ENCODE measurements at regions not wholly inside any gene's neighbourhood (a gene's known extent, or its start where the extent isn't known, plus 50 kb on each side); places are given as distances from the start of the nearest gene placed in this dataset.

DNA sequence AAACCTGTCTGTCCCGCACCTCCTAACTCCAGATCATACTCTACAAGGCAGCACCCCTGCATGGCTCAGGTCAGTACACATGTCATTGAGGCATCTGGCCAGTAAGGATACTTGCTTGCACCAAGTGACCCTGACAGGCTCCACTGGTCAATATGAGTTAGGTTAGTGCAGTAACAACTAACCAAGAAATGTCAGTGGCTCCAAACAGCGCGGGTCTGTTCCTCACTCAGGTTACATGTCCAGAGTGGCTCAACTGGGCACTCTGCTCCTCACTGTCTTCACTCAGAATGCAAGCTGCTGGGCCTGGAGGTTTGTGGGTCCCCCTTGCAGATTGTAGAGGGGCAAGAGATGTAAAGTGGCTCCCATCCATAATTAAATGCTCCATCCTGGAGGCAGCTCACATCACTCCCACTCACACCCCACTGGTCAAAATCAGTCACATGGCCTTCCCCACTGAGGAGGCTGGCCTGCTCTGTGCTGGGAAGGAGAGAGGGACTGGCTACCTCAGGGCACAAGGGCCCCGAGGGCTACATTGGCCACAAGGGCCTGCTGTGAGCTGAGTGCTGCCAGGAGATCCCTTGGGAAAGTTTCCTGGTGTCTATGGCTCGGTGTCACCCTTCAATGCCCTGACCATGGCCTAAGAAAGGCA lies 109.1 kb upstream of the GDF10 start:
- no peak overlapping the region for H3K4me3 ChIP-seq (ENCODE audit: low read depth in 1 of 3, low read length in 3 of 3)
- no peak overlapping the region for H3K9ac ChIP-seq (ENCODE audit: low read depth in 1 of 2, low read length in 2 of 2)
- no peaks in the 10 kb centered on the region for H3K9me3 ChIP-seq (ENCODE audit: control insufficient read depth in 4 of 4, low read length in 3 of 4)
- 92% methylated on average over 5 of the region's 5 CpGs for WGBS
- no peak for TF ChIP-seq JUND (IDR thresholded peaks at IDR 0.05)
- TF ChIP-seq RAD21 (IDR thresholded peaks at IDR 0.05) = no peak
- TF ChIP-seq SP1 (IDR thresholded peaks at IDR 0.05) = no peak
- no peak for TF ChIP-seq HNF4A (conservative IDR thresholded peaks at IDR 0.05)
- TF ChIP-seq, protein P1, sequence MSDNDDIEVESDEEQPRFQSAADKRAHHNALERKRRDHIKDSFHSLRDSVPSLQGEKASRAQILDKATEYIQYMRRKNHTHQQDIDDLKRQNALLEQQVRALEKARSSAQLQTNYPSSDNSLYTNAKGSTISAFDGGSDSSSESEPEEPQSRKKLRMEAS (IDR thresholded peaks at IDR 0.05) = no peak
- no peak for TF ChIP-seq EGR1 (IDR thresholded peaks at IDR 0.05; ENCODE audit: low read depth in 2 of 2)
- no peak for TF ChIP-seq FOXA2 (IDR thresholded peaks at IDR 0.05)
- TF ChIP-seq, protein P2, sequence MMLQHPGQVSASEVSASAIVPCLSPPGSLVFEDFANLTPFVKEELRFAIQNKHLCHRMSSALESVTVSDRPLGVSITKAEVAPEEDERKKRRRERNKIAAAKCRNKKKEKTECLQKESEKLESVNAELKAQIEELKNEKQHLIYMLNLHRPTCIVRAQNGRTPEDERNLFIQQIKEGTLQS (IDR thresholded peaks at IDR 0.05) = no peak
- TF ChIP-seq YY1 (IDR thresholded peaks at IDR 0.05) = no peak
- TF ChIP-seq, protein P3, sequence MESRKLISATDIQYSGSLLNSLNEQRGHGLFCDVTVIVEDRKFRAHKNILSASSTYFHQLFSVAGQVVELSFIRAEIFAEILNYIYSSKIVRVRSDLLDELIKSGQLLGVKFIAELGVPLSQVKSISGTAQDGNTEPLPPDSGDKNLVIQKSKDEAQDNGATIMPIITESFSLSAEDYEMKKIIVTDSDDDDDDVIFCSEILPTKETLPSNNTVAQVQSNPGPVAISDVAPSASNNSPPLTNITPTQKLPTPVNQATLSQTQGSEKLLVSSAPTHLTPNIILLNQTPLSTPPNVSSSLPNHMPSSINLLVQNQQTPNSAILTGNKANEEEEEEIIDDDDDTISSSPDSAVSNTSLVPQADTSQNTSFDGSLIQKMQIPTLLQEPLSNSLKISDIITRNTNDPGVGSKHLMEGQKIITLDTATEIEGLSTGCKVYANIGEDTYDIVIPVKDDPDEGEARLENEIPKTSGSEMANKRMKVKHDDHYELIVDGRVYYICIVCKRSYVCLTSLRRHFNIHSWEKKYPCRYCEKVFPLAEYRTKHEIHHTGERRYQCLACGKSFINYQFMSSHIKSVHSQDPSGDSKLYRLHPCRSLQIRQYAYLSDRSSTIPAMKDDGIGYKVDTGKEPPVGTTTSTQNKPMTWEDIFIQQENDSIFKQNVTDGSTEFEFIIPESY (IDR thresholded peaks at IDR 0.05) = no peak
- H3K4me1 ChIP-seq (ENCODE audit: control insufficient read depth in 4 of 4, insufficient read depth in 4 of 4, low read length in 3 of 4) = no peaks in the 10 kb centered on the region
- no peaks in the 10 kb centered on the region for H3K36me3 ChIP-seq (ENCODE audit: control insufficient read depth in 4 of 4, insufficient read depth in 3 of 4, low read depth in 1 of 4, low read length in 3 of 4)
- H3K27me3 ChIP-seq (ENCODE audit: control insufficient read depth in 4 of 4, insufficient read depth in 4 of 4, low read length in 3 of 4) = no peaks in the 10 kb centered on the region
- no peak overlapping the region for H3K27ac ChIP-seq (ENCODE audit: low read depth in 1 of 2, low read length in 2 of 2)
- DNase-seq (ENCODE audit: low spot score) = no peak

DNA sequence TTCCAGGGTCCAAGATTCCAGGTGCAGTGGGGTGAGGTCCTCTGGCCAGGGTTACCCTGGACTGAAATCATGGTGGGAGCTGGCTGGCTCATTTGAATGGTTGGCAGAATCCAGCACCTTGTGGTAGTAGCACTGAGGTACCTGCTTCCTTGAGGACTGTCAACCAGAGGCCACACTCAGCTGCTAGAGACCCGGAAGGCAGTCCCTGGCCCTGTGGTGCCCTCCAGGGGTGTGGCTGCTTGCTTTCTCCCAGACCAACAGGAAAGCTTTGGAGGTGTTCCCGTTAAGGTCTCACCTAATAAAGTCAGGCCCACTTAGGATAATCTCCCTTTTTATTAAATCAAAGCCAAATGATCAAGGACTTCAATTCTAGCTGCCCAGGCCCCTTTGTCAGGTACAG lies 107.7 kb upstream of the GDF10 start:
- no peak for TF ChIP-seq HNF4A (conservative IDR thresholded peaks at IDR 0.05)
- TF ChIP-seq, protein P2 (IDR thresholded peaks at IDR 0.05) = no peak
- TF ChIP-seq EGR1 (IDR thresholded peaks at IDR 0.05; ENCODE audit: low read depth in 2 of 2) = no peak
- TF ChIP-seq TAF1 (conservative IDR thresholded peaks at IDR 0.05) = no peak
- no peak for TF ChIP-seq YY1 (IDR thresholded peaks at IDR 0.05)
- Histone ChIP-seq H3K27me3 (ENCODE audit: control insufficient read depth in 4 of 4, insufficient read depth in 4 of 4, low read length in 3 of 4) (no peaks in the 10 kb centered on the region), H3K9me3 (ENCODE audit: control insufficient read depth in 4 of 4, low read length in 3 of 4) (no peaks in the 10 kb centered on the region), H3K4me1 (ENCODE audit: control insufficient read depth in 4 of 4, insufficient read depth in 4 of 4, low read length in 3 of 4) (no peaks in the 10 kb centered on the region), H3K9ac (ENCODE audit: low read depth in 1 of 2, low read length in 2 of 2) (no peak overlapping the region), H3K4me3 (ENCODE audit: low read depth in 1 of 3, low read length in 3 of 3) (no peak overlapping the region), H3K27ac (ENCODE audit: low read depth in 1 of 2, low read length in 2 of 2) (no peak overlapping the region), H3K36me3 (ENCODE audit: control insufficient read depth in 4 of 4, insufficient read depth in 3 of 4, low read depth in 1 of 4, low read length in 3 of 4) (no peaks in the 10 kb centered on the region)
- no peak for DNase-seq (ENCODE audit: low spot score)
- 78% methylated on average over 2 of the region's 2 CpGs for WGBS

DNA sequence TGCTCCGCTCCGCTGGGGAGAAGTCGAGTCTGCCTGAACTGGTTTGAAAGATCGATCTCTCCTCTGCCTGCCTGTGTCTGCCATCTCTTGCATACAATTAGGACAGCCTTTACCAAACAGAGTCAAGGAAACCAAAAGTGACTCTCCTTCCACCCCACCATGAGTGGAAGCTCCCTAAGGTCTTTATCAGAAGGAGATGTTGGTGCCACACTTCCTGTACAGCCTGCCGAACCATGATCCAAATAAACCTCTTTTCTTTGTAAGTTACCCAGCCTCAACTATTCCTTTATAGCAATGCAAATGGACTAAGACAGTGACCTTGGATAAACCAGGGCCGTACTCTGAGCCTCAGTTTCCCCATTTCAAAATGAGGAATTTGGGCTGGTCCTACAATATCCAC lies 106.3 kb upstream of the GDF10 start:
- TF ChIP-seq JUND (IDR thresholded peaks at IDR 0.05) (no peak), EGR1 (IDR thresholded peaks at IDR 0.05; ENCODE audit: low read depth in 2 of 2) (no peak), HNF4G (IDR thresholded peaks at IDR 0.05) (no peak)
- TF ChIP-seq, protein P2 (IDR thresholded peaks at IDR 0.05) = no peak
- Histone ChIP-seq H3K4me3 (ENCODE audit: low read depth in 1 of 3, low read length in 3 of 3) (no peak overlapping the region), H3K9ac (ENCODE audit: low read depth in 1 of 2, low read length in 2 of 2) (no peak overlapping the region), H3K4me1 (ENCODE audit: control insufficient read depth in 4 of 4, insufficient read depth in 4 of 4, low read length in 3 of 4) (no peaks in the 10 kb centered on the region), H3K27me3 (ENCODE audit: control insufficient read depth in 4 of 4, insufficient read depth in 4 of 4, low read length in 3 of 4) (no peaks in the 10 kb centered on the region), H3K36me3 (ENCODE audit: control insufficient read depth in 4 of 4, insufficient read depth in 3 of 4, low read depth in 1 of 4, low read length in 3 of 4) (no peaks in the 10 kb centered on the region), H3K27ac (ENCODE audit: low read depth in 1 of 2, low read length in 2 of 2) (no peak overlapping the region), H3K9me3 (ENCODE audit: control insufficient read depth in 4 of 4, low read length in 3 of 4) (no peaks in the 10 kb centered on the region)
- WGBS = 94% methylated on average over 6 of the region's 6 CpGs
- DNase-seq (ENCODE audit: low spot score) = no peak

Measured in liver (tissue), 7 donors.